Body of pancreas (tissue), 4 donors: ENCODE measurements at regions not wholly inside any gene's neighbourhood (a gene's known extent, or its start where the extent isn't known, plus 50 kb on each side); places are given as distances from the start of the nearest gene placed in this dataset.

Experiments
- CTCF ChIP-seq, 7 experiments: fragments of 450-650 bp in 4 of 7; fragments of 200-600 bp in 3 of 7; sonication (generic) in 3 of 7; IDR thresholded peaks; one replicate each; pipeline ENCODE4 v1.5.1; 2016 to 2019; ENCODE audit warnings: antibody characterized with exemption in 7 of 7
- POLR2A ChIP-seq, 3 donors: fragments of 450-650 bp; IDR thresholded peaks; one replicate each; pipeline ENCODE4 v1.6.1; 2016; ENCODE audit warnings: antibody characterized with exemption in 3 of 3, mild to moderate bottlenecking in 2 of 3

- TF ChIP-seq POLR2A (IDR thresholded peaks at IDR 0.05) (no peak), CTCF (IDR thresholded peaks at IDR 0.05) (no peak)
These were observed 827.9 kb downstream of the BCL11B start for GRCh38 chr14:98444077-98444476.
